SW 1271 (cell line): ENCODE measurements at regions not wholly inside any gene's neighbourhood (a gene's known extent, or its start where the extent isn't known, plus 50 kb on each side); places are given as distances from the start of the nearest gene placed in this dataset.

Experiments used
- DNase-seq, 2 experiments: peaks; one replicate each; lab custom pipeline; 2025; lab: John Stamatoyannopoulos, UW

- DNase-seq, result no peak
Measured at GRCh38 chr4:122305853-122306252, 73.0 kb upstream of the ADAD1 start.

DNA sequence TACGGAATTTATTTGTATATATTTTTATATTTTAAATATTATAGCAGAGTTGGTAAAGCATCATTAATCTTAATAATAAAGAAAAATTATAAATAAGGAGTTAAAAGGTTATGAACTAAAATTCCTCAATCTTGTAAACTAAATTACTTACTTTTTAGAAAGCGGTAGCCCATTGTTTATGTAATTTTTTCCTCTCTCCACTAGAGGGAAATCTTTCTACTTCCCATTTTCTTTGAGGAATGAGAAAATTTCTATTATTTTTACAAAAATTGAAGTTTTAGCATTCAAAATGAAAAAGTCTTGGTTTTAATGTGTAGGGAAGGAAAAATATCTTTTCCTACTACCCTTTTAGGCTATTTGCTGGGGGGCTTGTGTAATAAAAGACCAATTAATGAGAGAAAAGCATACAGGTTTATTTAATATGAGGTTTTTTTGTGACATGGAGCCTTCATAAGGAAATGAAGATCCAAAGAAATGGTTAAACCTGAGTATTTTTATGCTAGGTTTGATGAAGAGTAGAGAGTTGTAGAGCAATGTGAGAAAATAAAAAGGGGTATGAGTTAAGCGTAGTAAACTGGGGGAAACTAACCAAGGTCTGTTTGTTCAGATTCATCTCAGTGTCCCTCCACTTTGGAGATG lies 68.7 kb upstream of the ADAD1 start:
- no peak for DNase-seq

GRCh38 chr4:122313006-122313646 lies 65.7 kb upstream of the ADAD1 start:
- no peak for DNase-seq

DNA sequence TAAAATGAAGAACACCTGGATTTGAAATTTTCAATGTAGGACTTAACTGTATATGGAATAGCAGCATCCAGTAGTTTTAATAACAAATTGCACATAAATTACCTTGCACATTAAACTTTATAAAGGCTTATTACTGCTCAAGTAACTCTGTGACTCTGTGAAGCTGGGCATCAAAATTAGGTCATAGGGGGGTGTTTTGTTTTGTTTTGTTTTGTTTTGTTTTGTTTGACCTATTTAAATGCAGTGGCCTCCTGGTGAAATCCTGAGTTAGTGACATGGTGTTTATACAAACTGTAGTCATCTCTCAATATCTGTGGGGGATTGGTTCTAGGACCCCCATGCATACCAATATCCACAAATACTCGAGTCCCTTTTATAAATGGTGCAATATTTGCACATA lies 51.9 kb upstream of the ADAD1 start:
- DNase-seq, result no peak

GRCh38 chr4:122328893-122329292 lies 49.9 kb upstream of the ADAD1 start:
- no peak for DNase-seq
